HG02759 (cell line): ENCODE measurements at regions not wholly inside any gene's neighbourhood (a gene's known extent, or its start where the extent isn't known, plus 50 kb on each side); places are given as distances from the start of the nearest gene placed in this dataset.
A peak's percentile ranks its signal among the peaks of the same experiment; 100 is the strongest.

Source experiments
- ATAC-seq: cut with Tn5 transposase; IDR thresholded peaks from one replicate; pipeline ENCODE4 v1.9.1; 2021; ENCODE audit warnings: mild to moderate bottlenecking, moderate library complexity; ENCODE audit not compliant: unreplicated experiment

- no peak for ATAC-seq
Measured at GRCh38 chr9:28678097-28678496, 1104.8 kb upstream of the C9orf72 start.

GRCh38 chr9:28688172-28688571 is 1114.9 kb upstream of the C9orf72 start:
- no peak for ATAC-seq

- no peak for ATAC-seq
Measured at GRCh38 chr9:28692012-28692411, 1118.7 kb upstream of the C9orf72 start.

GRCh38 chr9:28696960-28697359 is 1123.7 kb upstream of the C9orf72 start:
- no peak for ATAC-seq

GRCh38 chr9:28699632-28700031 is 1126.4 kb upstream of the C9orf72 start:
- no peak for ATAC-seq

GRCh38 chr9:28707616-28708015 is 1134.3 kb upstream of the C9orf72 start:
- no peak for ATAC-seq

- no peak for ATAC-seq
Measured at GRCh38 chr9:28714188-28714587, 1140.9 kb upstream of the C9orf72 start.

- ATAC-seq: no peak
Measured at GRCh38 chr9:28718226-28718625, 1144.9 kb upstream of the C9orf72 start.

GRCh38 chr9:28720746-28721145 is 1147.5 kb upstream of the C9orf72 start:
- ATAC-seq: no peak

GRCh38 chr9:28730111-28730510 is 1156.8 kb upstream of the C9orf72 start:
- no peak for ATAC-seq

GRCh38 chr9:28735738-28736342 is 1162.6 kb upstream of the C9orf72 start:
- no peak for ATAC-seq

- ATAC-seq: no peak
Measured at GRCh38 chr9:28741459-28741858, 1168.2 kb upstream of the C9orf72 start.

- no peak for ATAC-seq
Measured at GRCh38 chr9:28747351-28747985, 1174.2 kb upstream of the C9orf72 start.

- ATAC-seq: no peak
Measured at GRCh38 chr9:28750136-28750535, 1176.9 kb upstream of the C9orf72 start.

GRCh38 chr9:28758341-28758740 is 1185.1 kb upstream of the C9orf72 start:
- ATAC-seq: no peak

GRCh38 chr9:28758971-28759370 is 1185.7 kb upstream of the C9orf72 start:
- no peak for ATAC-seq

- ATAC-seq: no peak
Measured at GRCh38 chr9:28762167-28762566, 1188.9 kb upstream of the C9orf72 start.

- no peak for ATAC-seq
Measured at GRCh38 chr9:28764532-28764931, 1191.3 kb upstream of the C9orf72 start.

- ATAC-seq: no peak
Measured at GRCh38 chr9:28770226-28770625, 1196.9 kb upstream of the C9orf72 start.

GRCh38 chr9:28770827-28771226 is 1197.5 kb upstream of the C9orf72 start:
- no peak for ATAC-seq

- ATAC-seq: peak; percentile 44
Measured at GRCh38 chr9:28774433-28775235, 1201.4 kb upstream of the C9orf72 start.

- ATAC-seq: no peak
Measured at GRCh38 chr9:28779243-28779642, 1206.0 kb upstream of the C9orf72 start.
